NOMO-1 treated with DMSO at 0.1 percent for 48 hours (cell line): ENCODE measurements at regions not wholly inside any gene's neighbourhood (a gene's known extent, or its start where the extent isn't known, plus 50 kb on each side); places are given as distances from the start of the nearest gene placed in this dataset.

Source experiments
- DNase-seq: peaks from one replicate; lab custom pipeline; 2025; ENCODE audit not compliant: unreplicated experiment; lab: John Stamatoyannopoulos, UW

DNA sequence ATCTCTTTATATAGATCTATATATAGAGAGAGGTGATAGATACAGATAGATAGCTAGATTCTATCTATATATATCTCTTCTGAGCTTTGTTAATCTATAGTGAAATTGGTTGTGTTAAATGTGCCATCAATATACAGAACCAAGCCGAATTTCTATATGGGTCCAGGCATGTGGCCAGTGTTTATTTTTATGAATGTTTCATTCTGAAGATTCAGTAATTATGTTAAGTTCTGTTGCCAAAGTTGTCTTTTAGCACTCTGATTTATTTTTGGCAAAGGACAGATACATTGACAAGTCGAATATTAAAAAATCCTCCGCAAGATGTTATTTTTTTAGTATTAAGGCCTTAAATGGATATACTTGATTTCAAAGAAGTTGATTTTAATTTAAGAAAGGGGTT, 190.4 kb upstream of the HTR2A start:
- no peak for DNase-seq

DNA sequence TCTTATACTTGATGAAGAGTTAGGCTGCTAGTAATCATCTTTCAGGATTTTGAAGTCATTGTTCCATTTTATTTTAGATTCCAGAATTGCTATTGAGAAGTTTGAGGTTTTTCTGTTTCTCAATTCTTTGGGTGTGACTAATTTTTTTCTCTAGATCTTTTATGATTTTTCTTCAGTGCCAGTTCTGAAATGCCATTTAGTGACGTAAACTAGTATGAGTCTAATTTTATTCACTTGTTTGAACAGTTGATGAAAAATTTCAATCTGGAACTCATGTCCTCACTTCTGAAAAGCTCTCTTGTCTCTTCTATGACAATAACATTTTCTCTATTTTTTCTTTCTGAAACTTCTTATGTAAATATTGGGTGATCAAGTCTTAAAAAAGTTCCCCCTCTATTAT, 188.5 kb upstream of the HTR2A start:
- no peak for DNase-seq

DNA sequence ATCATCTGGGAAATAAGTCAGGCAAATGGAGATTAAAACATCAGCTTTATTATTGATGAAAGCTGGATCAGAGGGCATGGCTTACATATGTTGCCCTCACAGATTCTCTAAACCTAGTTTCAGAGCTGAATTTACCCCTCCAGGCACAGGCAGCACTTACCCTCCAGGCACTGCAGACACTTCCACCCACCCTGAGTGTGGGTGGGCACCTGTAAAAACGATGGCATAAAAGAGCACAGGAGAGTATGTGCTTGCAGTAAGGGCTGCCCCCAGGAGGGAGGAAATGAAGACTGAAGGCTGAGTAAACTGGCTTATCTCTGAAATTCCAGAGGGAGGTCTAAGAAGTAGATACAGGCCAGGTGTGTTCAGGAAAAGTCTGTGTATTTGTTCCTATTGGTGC, 185.0 kb upstream of the HTR2A start:
- no peak for DNase-seq

DNA sequence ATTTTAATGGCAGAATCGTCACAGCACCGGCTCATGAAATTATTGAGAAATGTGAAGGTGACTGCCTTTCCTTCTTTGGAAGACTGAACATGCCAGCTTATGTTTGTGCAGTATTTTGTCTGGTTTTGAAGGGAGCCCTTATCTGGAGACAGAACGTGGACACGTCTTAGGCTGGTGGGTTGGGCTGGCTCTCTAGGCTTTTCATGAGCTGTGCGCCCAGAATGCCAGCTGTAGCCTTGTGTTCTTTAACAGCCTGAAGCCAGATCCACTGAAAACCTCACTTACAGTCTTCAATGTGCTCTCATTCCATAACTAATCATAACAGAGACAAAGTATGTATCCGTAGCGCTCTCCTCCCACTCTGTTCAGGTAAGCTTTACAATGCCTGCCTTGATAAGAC, 184.4 kb upstream of the HTR2A start:
- DNase-seq: no peak

DNA sequence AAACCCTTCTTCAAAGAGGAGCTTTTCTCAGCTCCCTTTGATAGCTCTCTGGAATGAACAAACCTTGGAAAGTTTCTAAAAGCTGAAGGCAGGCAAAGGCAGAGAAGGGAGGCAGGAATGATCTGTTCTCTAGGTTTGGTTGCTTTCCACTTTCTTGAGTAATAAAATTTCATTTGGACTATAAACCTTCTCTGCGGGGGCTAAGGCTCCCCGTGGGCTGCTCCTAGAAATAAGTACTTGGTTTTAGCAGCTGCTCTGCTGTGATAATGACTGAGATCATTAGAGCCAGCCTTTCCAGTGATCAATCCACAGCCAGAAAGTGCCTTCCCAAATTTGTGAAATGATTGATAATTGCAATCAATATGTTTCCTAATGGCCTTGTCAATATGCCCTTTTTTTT, 183.8 kb upstream of the HTR2A start:
- DNase-seq: no peak

DNA sequence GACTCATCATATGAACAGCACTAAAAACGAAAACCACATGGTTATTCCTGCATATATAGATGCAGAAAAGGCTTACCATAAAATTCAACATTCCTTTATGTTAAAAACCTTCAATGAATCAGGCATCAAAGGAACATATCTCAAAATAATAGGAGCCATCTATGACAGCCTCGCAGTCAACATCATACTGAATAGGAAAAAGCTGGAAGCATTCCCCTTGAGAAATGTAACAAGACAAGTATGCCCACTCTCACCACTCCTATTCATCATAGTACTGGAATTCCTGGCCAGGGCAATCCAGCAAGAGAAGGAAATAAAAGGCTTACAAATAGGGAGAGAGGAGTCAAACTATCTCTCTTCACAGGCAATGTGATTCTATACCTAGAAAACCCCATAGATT, 179.6 kb upstream of the HTR2A start:
- DNase-seq: no peak

DNA sequence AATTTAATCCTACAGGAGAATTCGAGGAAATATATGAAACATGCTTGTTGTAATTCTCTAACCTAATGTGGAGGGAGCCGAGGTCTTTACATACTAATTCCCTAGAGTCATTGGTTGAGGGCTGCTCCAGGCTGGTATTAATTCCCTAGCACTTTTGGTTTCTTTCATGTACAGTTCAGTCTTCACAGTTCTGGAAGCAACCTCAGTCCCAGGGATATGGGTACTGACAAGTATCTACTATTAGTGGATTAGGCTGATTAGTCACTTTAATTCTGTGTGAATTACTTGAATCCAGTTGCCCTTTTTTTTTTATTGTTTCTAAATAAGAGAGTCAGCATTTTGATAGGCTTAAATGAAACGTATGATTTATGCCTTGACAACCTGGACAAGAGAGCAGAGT, 172.3 kb upstream of the HTR2A start:
- no peak for DNase-seq

DNA sequence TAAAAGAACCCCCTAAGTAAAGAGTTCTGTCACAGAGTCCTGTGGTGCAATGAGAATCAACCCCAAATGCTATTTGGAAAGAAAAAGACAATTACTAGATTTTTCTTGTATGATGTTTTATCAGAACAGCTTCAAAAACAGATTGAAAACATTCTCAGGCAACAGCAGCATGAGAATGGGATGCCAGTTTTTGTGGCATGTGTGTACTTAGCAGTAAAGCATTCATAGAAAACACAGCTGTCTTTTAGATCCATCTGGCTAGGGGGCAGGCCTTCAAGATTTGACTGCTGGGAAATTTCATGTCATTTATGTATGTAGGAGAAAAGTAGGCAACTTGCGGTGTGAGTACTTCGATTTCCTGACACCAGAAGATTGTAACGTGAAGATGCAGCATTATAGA, 170.5 kb upstream of the HTR2A start:
- no peak for DNase-seq

DNA sequence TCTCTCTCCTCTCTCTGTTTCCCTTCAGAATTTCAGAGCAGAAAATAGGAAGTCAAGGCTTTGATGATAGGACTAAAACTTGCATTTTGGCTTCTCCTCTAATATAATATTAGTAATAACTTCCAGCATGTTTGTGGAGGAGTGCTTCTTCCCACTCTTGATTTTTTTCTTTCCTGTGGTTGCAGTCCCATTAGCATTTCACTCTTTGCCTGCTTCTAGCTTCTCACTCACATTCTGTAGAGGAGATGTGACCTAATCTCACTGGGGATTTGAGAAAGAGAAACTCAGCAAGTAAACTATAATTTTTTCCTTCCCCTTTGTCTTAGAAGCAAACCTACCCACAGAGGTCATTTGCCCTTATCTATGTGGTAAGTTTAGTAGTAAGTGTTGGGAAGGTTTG, 169.4 kb upstream of the HTR2A start:
- DNase-seq: peak; percentile 73

DNA sequence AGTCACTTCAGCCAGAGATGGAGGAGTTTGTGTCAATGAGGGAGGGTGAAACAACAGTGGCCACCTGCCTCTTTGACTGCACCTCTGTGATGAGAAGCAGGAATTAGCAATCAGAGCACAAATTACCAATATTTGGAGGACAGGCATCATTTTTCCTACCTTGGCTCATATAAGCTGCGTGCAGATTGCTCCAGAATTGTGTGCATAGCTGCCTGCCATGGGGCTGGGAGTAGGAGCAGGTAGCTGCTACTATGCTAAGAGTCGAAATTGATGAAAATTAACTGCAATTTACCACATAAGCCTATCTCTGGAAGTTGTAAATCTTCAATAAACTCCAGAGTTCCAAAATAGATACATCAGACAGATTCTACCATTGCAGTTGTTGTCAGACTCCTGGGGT, 167.5 kb upstream of the HTR2A start:
- no peak for DNase-seq

DNA sequence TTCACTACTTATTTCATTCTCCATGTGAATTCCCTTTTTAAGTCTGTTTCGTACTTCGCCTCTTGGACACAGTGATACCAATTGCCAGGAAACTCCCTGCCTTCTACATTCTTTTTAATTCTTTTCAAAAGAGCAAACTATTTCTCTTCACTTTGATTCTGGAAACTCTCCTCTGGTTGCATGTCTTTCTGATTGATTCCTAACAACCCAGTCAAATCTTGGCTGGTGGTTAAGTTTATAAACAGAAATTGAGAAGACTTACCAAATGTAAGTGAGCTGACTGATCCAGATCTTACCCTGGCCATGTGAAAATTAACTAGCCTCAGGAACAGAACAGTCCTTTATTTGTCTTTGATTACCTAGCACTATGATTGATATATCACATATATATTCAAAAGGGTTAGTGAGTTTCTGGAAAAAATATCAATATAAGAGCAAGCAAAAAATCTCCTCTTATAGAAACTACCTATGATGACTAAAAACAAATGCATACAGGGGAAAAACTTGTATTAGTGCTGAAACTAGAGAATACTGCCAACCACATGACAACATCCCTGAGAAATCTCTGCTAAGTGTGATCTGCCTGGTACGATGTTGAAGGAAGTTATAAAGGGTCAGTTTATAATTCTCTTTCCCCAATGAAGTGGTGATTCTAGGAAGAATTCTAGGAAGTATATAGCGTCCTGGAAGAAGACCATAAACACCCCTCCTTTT, 152.6 kb upstream of the HTR2A start:
- no peak for DNase-seq

DNA sequence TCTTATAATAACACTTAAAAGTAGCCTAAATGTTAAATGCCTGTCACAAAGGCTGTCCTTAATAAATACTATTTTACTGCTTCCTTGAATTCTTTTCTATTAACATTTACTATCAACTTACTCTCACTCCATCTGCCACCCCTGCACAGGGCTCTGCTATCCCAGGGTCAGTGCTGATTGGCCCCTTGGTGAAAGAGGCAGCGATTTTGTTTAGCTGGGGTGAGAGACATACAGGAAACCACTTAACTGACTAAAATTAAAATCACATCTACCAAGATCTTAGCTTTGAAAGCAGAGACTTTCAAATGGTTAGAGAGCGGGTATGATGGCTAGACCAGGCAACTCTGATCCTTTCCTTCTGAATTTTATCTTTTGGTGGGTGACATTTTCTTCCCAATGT, 149.9 kb upstream of the HTR2A start:
- no peak for DNase-seq

DNA sequence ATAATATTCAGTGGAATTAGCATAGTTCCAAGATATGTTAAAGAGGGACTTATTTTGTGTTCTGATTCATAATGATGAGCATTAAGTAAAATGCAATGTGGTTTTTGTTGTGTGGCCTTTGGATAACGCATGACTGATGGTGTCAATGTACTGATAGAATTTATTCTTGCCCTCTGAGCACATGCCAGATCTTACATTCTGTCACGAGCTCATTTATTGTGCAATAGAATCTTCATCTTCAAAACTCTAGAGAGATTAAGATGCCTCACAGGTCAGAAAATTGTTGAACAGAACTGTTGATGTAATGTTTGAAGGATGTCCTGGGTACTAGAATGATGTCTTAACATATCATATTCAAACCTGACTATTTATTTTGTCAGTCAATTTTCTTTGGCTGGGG, 148.0 kb upstream of the HTR2A start:
- DNase-seq: no peak

DNA sequence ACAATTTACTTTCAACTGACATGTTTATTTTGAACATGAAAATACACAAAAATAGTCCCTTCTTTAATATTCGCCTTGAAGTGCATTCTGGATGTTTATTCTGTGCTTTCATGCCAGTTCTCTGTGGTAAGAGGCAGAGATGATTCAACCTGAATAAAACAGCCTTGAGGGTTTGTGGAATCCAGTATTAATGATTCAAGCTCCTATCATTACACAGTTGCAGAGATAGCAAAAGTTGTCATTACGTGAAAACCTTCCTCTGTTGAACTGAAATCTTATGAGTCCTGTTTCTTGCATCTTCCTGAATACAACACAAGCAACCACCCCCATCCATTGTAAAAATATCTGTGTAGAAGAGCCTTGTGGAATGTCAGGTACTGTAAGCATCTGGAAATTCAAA, 142.3 kb upstream of the HTR2A start:
- no peak for DNase-seq

DNA sequence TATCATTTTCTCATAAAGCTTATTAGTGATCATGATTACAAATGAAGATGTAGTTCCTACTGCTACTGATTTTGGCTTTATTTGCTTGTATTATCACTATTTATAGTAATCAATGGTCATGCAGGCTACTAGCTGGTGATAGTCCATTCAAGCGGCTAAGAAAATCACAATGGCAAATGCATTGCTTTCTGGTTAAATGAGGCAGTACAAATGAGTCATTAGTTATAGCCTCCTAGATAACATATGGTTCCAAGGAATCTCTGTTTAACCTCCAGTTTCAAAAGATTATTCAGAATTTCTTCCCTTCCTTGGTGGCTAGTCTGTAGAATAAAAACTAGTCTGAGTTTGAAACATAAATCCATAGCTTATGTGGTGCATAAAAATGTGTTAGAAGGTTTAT, 141.3 kb upstream of the HTR2A start:
- DNase-seq: no peak

DNA sequence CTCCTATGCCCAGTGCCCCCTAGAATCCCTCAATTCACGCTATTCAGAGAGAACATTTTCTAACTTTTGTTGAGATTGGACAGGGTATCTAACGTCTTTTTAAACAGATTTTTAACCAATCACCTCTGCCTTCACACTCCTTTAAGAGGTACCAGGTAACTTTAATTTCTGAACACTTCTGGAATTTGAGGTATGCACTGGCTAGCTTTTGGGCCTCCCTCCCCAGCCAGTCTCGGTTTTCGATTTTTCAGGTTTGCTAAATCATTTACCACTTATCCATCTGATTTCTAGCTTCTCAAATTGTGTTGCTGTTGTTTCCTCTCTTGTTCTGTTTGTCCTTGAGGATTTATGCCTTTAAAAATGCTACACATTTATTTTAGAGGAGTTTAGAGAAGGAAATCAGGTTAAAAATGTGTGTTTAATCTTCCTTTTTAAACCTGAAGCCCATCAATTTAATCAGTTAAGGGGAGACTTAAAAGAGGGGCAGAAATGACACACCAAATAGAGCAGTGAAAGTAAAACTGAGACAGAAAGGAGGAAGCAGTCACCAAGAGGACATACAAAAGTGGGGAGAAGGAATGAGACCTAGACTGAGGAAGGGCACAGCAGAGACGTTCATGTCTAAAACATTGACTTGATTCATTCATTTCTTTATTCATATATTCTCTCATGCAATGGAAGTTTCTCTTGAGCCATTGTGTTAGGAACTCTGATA, 139.6 kb upstream of the HTR2A start:
- DNase-seq: peak; percentile 78

DNA sequence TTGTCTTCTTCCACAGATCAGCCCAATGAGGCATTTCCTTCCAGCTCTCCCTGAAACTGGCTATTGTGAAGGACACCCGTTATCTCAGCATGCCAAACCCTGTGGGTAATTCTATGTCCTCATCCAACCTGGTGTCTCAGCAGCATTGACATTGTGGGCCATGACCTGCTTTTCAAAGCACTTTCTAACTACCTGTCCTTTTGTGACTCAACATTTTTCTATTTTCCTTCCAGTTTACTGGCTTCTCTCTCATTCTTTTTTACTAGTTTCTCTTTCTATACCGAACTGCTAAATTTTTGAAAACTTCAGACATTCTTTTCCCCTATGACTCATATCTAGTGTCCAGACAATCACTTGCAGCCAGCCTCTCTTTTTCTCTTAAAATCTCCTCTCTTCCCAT, 136.4 kb upstream of the HTR2A start:
- no peak for DNase-seq

DNA sequence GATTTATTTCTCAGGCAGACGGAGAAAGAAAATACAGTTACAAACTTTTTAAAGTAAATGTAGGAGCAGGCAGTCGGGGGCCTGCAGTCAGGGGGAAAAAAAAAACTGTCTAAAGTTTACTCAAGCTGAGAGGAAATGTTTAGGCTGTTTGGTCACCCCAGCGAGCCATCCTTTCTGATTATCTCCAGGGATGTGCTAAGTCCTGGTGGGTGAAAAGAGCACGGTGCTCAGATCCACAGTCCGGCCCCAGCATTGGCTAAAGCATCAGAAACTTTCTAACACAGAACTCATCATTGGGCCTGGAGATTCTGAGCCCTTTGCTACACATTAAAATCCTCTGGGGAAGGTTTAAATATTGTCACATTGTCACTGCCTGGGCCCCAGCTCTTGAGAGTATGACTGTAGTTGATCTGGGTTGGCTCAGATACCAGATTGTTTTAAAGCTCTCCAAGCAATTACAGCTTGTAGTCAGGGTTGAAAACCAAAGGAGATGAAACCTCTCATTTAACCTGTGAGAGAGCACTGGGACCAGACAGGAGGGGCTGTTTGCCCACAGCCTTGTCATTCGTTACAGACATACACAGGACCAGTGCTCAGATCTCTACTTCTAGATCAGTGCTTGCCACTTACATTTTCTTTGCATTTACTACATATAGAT, 131.1 kb upstream of the HTR2A start:
- DNase-seq: no peak

DNA sequence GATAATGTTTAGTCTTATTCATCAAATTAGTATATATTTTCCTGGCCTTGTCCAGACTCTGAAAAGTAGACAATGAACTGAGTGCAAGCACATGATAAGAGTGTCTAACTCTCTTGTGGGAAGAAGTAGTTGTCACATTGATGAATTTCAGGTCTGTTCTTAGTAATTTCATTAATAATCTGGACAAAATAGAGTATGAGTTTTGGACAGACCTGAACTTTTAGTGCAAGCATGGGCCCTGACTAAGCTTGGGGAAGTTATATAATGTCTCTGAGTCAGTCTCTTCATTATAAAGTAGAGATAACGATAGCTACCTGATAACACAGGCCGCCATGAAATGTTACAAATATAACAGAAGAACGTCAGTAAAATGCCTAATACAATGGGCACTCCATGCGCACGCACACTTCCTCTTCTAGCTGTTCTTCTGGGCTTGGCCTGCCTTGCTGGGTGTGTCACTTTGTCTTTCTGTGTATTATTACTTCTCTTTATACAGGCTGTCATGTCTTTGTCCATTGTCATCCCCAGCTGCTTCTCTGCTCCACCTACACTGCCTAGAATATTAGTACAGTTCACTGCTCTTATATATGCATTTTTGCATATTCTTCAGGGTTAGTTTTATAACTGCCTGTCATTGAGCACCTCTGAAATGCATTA, 129.1 kb upstream of the HTR2A start:
- DNase-seq: peak; percentile 42

DNA sequence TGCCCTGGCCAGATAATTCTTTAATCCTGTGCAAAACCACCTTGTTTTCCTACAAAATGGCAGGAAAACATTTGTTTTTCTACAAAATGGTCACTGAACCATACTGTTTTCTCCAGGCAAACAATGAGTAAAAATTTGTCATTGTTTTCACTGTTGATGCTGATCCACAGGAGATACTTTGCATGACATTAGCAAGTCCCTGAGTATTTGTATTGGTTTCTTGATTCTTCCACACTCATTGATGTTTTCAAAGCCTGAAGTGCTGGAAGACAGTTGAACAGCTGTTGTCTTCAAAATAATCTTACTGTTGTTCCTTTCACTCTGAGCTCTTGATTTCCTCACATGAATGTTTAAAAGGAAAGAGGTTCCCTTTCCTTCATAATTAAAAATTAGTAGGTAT, 123.1 kb upstream of the HTR2A start:
- DNase-seq: no peak

DNA sequence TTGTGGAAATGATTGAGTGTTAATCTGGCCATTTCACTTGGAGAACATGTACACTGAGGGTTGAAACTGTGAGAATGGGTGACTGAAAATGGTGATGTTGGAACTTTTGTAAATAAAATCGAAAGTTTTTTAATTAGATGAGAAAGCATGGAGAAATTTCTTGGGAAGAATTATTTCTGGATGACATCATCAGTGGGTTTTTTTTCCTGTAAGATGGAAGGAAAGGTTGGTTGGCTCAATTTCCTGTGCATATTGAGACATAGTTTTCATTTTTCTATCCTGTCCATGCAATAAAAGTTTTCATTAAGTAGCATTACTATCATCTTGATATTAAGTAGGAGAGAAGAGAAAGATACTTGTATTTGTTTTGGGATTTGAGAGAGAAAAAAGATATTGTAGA, 120.6 kb upstream of the HTR2A start:
- DNase-seq: no peak

DNA sequence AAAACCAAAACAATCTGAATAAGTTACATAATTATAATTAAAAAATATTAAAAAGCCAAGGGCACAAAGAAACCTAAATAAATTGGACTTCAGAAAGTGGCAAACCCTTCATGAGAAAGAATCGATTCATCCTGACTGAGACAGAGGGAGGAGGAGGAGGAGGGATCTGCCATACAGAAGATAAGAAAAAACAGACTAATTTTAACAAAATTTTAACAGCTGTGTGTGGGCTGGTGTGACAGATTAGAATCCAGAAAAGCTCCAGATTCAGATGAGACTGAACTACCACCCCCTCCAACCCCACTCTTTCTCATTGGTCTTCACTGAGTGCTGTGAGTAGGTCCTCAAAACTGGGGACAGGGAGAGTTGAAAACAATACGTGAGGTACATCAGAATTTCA, 111.5 kb upstream of the HTR2A start:
- DNase-seq: no peak
